ENCODE measurements at regions not wholly inside any gene's neighbourhood (a gene's known extent, or its start where the extent isn't known, plus 50 kb on each side); places are given as distances from the start of the nearest gene placed in this dataset.

- no TSS peak for BruUV-seq (replicated peaks)
- POLR2A ChIA-PET, result no interaction called here
- Histone ChIP-seq H3K4me1 (ENCODE audit: control insufficient read depth, extremely low read depth, insufficient read depth, low read length) (no peaks in the 10 kb centered on the region), H3K4me2 (ENCODE audit: insufficient read depth, low read length) (no peak overlapping the region), H3K36me3 (ENCODE audit: control insufficient read depth in 2 of 2, extremely low read depth in 1 of 2, insufficient read depth in 2 of 2, low read length in 2 of 2) (no peaks in the 10 kb centered on the region), H3K4me3 (replicated peaks in 1 of 3; ENCODE audit: insufficient read depth in 1 of 3, low read depth in 1 of 3, low read length in 3 of 3) (no peak overlapping the region), H3K9ac (replicated peaks; ENCODE audit: extremely low read depth, insufficient read depth, low read length) (no peak overlapping the region), H3K27ac (ENCODE audit: insufficient read depth, low read depth, low read length) (no peak overlapping the region), H2AFZ (ENCODE audit: low read depth, low read length) (no peak overlapping the region), H3K27me3 (ENCODE audit: control insufficient read depth in 2 of 2, insufficient read depth in 2 of 2, low read length in 2 of 2) (peaks cover 0 to 2% of the 10 kb centered on the region in 2 experiments), H3K9me1 (replicated peaks; ENCODE audit: control insufficient read depth, extremely low read depth, insufficient read depth, low read length) (no peaks in the 10 kb centered on the region), H3K9me3 (replicated peaks; ENCODE audit: control insufficient read depth, insufficient read depth, low read length) (no peaks in the 10 kb centered on the region), H4K20me1 (replicated peaks; ENCODE audit: control insufficient read depth, extremely low read depth, insufficient read depth, low read length) (no peaks in the 10 kb centered on the region), H3K79me2 (ENCODE audit: control insufficient read depth, insufficient read depth, low read length) (no peaks in the 10 kb centered on the region)
- DNase-seq (ENCODE audit: low read depth, low spot score) (no peak), FAIRE-seq (no peak)
- dilution Hi-C loops (cut with MboI; ENCODE audit: extremely low pct_ligation_motif_present, low sequenced_read_pairs) (no loop called here), intact Hi-C loops (cut with micrococcal nuclease) (loop anchor here (10.0 kb wide), 1 partner anchor 245 kb away; no protein-coding TSS in a partner anchor)
- CTCF ChIA-PET, result interaction anchor here (0.6 to 1.6 kb wide), 4 partner anchors 9 to 29 kb away, joined by 3 read pairs; no protein-coding TSS in a partner anchor
- TF ChIP-seq JUN (IDR thresholded peaks at IDR 0.05; ENCODE audit: borderline replicate concordance, insufficient read depth, insufficient read length, low read depth) (no peak), POLR2AphosphoS5 (IDR thresholded peaks at IDR 0.05; ENCODE audit: insufficient read depth, low read depth, low read length) (no peak), MAX (IDR thresholded peaks at IDR 0.05; ENCODE audit: insufficient read depth, insufficient read length) (no peak), EZH2 (IDR thresholded peaks at IDR 0.05; ENCODE audit: borderline replicate concordance, low read depth, low read length, severe bottlenecking) (no peak), FOS (IDR thresholded peaks at IDR 0.05; ENCODE audit: borderline replicate concordance, insufficient read depth, low read length) (no peak), GATA2 (IDR thresholded peaks at IDR 0.05; ENCODE audit: insufficient read depth, insufficient read length, low read depth, low read length) (no peak), CTCF (IDR thresholded peaks at IDR 0.05; ENCODE audit: extremely low read depth in 1 of 2, insufficient read depth in 1 of 2, low read depth in 1 of 2, low read length in 2 of 2) (no peak), POLR2A (IDR thresholded peaks at IDR 0.05; ENCODE audit: low read depth, low read length) (no peak), MYC (IDR thresholded peaks at IDR 0.05; ENCODE audit: low read depth, low read length) (no peak)
Observed at GRCh38 chr10:8149991-8150390, 95.5 kb downstream of the GATA3 start.

All from endothelial cell of umbilical vein (primary cell).